ENCODE measurements at regions not wholly inside any gene's neighbourhood (a gene's known extent, or its start where the extent isn't known, plus 50 kb on each side); places are given as distances from the start of the nearest gene placed in this dataset.

DNA sequence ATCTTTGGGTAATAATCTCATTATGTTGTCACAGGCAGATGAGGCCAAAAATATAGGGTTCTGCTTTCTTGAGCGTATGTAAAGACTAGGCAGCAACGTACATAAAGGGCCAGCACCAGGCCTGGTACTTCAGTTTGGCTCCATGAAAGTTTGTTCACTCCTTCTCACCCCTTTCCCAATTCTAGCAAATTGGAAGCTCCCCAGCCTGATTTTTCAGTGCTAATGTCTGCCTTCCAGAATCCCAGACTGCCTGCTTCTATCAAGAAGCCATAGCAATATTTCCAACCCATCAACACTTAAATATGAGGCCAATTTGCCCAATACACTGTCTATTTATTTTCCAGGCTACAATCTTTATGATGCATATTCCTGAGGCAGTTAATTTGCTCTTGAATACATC, 93.4 kb upstream of the PTPRT start:
- TF ChIP-seq POLR2A (IDR thresholded peaks at IDR 0.05) (no peak), POLR2AphosphoS5 (IDR thresholded peaks at IDR 0.05) (no peak)
- TF ChIP-seq, protein P1, sequence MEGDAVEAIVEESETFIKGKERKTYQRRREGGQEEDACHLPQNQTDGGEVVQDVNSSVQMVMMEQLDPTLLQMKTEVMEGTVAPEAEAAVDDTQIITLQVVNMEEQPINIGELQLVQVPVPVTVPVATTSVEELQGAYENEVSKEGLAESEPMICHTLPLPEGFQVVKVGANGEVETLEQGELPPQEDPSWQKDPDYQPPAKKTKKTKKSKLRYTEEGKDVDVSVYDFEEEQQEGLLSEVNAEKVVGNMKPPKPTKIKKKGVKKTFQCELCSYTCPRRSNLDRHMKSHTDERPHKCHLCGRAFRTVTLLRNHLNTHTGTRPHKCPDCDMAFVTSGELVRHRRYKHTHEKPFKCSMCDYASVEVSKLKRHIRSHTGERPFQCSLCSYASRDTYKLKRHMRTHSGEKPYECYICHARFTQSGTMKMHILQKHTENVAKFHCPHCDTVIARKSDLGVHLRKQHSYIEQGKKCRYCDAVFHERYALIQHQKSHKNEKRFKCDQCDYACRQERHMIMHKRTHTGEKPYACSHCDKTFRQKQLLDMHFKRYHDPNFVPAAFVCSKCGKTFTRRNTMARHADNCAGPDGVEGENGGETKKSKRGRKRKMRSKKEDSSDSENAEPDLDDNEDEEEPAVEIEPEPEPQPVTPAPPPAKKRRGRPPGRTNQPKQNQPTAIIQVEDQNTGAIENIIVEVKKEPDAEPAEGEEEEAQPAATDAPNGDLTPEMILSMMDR (IDR thresholded peaks at IDR 0.05): no peak

All from gastroesophageal sphincter (tissue), 3 donors.